ENCODE measurements at regions not wholly inside any gene's neighbourhood (a gene's known extent, or its start where the extent isn't known, plus 50 kb on each side); places are given as distances from the start of the nearest gene placed in this dataset.

DNA sequence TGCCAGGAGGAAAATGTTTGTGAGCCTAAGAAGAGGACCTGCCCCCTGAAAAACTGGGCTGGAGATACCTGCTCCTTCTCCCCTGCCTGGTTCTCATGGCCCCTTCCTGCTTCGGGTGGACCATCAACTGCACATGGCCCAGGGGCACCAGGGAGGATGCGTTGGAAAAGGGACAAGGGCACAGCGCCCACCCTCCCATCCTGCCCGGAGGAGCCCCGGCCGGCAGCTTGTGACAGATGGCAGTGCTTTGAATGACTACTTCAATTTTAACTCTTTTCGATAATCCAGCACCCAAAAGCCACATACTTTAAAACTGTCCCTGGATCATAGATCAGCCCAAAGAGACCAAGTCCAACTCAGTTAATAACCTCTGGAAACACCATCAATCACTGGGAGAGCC is 135.8 kb upstream of the NECTIN1 start:
- H3K27ac ChIP-seq (ENCODE audit: low read length) = no peak overlapping the region
- H3F3A ChIP-seq (ENCODE audit: insufficient read depth, low read length, poor library complexity, severe bottlenecking) = no peaks in the 10 kb centered on the region
- H3K9me2 ChIP-seq (ENCODE audit: insufficient read depth, low read length) = no peaks in the 10 kb centered on the region
- no peak overlapping the region for H2AFZ ChIP-seq (ENCODE audit: low read depth, low read length)
- H3K9ac ChIP-seq (ENCODE audit: low read length) = no peak overlapping the region
- no peaks in the 10 kb centered on the region for H4K20me1 ChIP-seq (ENCODE audit: insufficient read depth)
- H3K9me3 ChIP-seq (ENCODE audit: low read length) = no peaks in the 10 kb centered on the region
- H3K79me2 ChIP-seq (replicated peaks; ENCODE audit: insufficient read depth, low read length) = no peaks in the 10 kb centered on the region
- H3K27me3 ChIP-seq (ENCODE audit: insufficient read depth, low read depth, low read length) = no peaks in the 10 kb centered on the region
- no peaks in the 10 kb centered on the region for H3K36me3 ChIP-seq (ENCODE audit: insufficient read depth, low read length)
- no peak overlapping the region for H3K4me3 ChIP-seq (ENCODE audit: low read length)
- no peak overlapping the region for H3K4me2 ChIP-seq (ENCODE audit: low read length)
- no peak for TF ChIP-seq RAD21 (conservative IDR thresholded peaks at IDR 0.05)
- TF ChIP-seq EP300 (conservative IDR thresholded peaks at IDR 0.05; ENCODE audit: poor library complexity, severe bottlenecking) = no peak
- TF ChIP-seq MXI1 (conservative IDR thresholded peaks at IDR 0.05; ENCODE audit: poor library complexity, severe bottlenecking) = no peak
- no peak for TF ChIP-seq CTCF (IDR thresholded peaks at IDR 0.05; ENCODE audit: poor library complexity, severe bottlenecking)
- no peak for TF ChIP-seq POLR2AphosphoS5 (IDR thresholded peaks at IDR 0.05)
- no peak for TF ChIP-seq EZH2 (IDR thresholded peaks at IDR 0.05; ENCODE audit: borderline replicate concordance, insufficient read depth, low read length, poor library complexity, severe bottlenecking)
- TF ChIP-seq SMC3 (conservative IDR thresholded peaks at IDR 0.05; ENCODE audit: poor library complexity) = no peak
- TF ChIP-seq, protein P1, sequence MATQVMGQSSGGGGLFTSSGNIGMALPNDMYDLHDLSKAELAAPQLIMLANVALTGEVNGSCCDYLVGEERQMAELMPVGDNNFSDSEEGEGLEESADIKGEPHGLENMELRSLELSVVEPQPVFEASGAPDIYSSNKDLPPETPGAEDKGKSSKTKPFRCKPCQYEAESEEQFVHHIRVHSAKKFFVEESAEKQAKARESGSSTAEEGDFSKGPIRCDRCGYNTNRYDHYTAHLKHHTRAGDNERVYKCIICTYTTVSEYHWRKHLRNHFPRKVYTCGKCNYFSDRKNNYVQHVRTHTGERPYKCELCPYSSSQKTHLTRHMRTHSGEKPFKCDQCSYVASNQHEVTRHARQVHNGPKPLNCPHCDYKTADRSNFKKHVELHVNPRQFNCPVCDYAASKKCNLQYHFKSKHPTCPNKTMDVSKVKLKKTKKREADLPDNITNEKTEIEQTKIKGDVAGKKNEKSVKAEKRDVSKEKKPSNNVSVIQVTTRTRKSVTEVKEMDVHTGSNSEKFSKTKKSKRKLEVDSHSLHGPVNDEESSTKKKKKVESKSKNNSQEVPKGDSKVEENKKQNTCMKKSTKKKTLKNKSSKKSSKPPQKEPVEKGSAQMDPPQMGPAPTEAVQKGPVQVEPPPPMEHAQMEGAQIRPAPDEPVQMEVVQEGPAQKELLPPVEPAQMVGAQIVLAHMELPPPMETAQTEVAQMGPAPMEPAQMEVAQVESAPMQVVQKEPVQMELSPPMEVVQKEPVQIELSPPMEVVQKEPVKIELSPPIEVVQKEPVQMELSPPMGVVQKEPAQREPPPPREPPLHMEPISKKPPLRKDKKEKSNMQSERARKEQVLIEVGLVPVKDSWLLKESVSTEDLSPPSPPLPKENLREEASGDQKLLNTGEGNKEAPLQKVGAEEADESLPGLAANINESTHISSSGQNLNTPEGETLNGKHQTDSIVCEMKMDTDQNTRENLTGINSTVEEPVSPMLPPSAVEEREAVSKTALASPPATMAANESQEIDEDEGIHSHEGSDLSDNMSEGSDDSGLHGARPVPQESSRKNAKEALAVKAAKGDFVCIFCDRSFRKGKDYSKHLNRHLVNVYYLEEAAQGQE (IDR thresholded peaks at IDR 0.05; ENCODE audit: borderline replicate concordance) = no peak

DNA sequence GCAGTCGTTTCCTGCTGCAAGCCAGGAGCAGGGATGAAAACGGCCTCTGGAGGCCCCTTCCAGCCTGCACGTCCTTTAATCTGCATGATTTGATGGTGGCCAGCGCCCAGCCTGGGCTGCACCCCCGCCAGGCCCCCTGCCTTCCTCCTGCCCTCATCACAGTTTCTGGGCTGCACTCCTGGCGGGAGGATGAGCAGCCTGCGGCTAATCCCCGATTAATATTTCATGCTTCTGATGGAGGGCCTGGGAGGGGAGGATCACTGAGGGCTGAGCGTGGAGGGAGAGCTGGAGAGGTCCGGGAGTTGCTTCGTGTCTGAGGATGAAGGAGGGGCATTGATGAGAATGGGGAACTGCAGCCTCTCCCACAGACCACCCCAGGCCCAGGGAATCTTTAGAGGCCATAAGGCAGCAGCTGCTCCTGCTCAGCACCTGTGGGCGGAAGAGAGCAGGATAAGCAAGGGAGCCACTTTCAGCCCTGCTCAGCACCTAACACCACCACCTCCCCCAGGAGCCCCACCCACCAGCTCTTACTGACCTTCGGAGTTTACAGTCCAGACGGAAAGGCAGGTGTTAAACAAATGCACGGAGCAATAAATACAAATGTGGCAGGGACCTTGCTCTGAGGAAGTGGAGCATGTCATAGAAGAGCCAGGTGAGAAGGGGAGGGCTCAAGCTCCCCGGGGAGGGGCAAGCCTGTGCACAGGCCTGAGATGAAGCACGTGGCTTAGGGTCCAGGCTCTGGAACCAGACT is 135.0 kb upstream of the NECTIN1 start:
- H2AFZ ChIP-seq (ENCODE audit: low read depth, low read length) = no peak overlapping the region
- no peaks in the 10 kb centered on the region for H4K20me1 ChIP-seq (ENCODE audit: insufficient read depth)
- H3K36me3 ChIP-seq (ENCODE audit: insufficient read depth, low read length) = no peaks in the 10 kb centered on the region
- H3K9me3 ChIP-seq (ENCODE audit: low read length) = no peaks in the 10 kb centered on the region
- no peaks in the 10 kb centered on the region for H3K9me2 ChIP-seq (ENCODE audit: insufficient read depth, low read length)
- no peak for TF ChIP-seq MXI1 (conservative IDR thresholded peaks at IDR 0.05; ENCODE audit: poor library complexity, severe bottlenecking)
- TF ChIP-seq, protein P1 (IDR thresholded peaks at IDR 0.05; ENCODE audit: borderline replicate concordance) = peak; percentile 40
- TF ChIP-seq EP300 (conservative IDR thresholded peaks at IDR 0.05; ENCODE audit: poor library complexity, severe bottlenecking) = no peak
- no peak for TF ChIP-seq EZH2 (IDR thresholded peaks at IDR 0.05; ENCODE audit: borderline replicate concordance, insufficient read depth, low read length, poor library complexity, severe bottlenecking)
- peak; percentile 20 for TF ChIP-seq RAD21 (conservative IDR thresholded peaks at IDR 0.05)
- TF ChIP-seq CTCF (IDR thresholded peaks at IDR 0.05; ENCODE audit: poor library complexity, severe bottlenecking) = peak; percentile 31
- TF ChIP-seq SMC3 (conservative IDR thresholded peaks at IDR 0.05; ENCODE audit: poor library complexity) = peak; percentile 46
- H3K27me3 ChIP-seq (ENCODE audit: insufficient read depth, low read depth, low read length) = no peaks in the 10 kb centered on the region
- no peak overlapping the region for H3K4me3 ChIP-seq (ENCODE audit: low read length)
- no peaks in the 10 kb centered on the region for H3K79me2 ChIP-seq (replicated peaks; ENCODE audit: insufficient read depth, low read length)
- peak overlapping the region; percentile 38 for H3K27ac ChIP-seq (ENCODE audit: low read length)
- H3F3A ChIP-seq (ENCODE audit: insufficient read depth, low read length, poor library complexity, severe bottlenecking) = no peaks in the 10 kb centered on the region
- peak overlapping the region; percentile 36 for H3K9ac ChIP-seq (ENCODE audit: low read length)
- no peak overlapping the region for H3K4me2 ChIP-seq (ENCODE audit: low read length)
